ENCODE measurements at regions not wholly inside any gene's neighbourhood (a gene's known extent, or its start where the extent isn't known, plus 50 kb on each side); places are given as distances from the start of the nearest gene placed in this dataset.
A peak's percentile ranks its signal among the peaks of the same experiment; 100 is the strongest.

GRCh38 chr9:21672761-21673160 is 129.7 kb upstream of the MTAP start:
- DNase-seq: no peak

GRCh38 chr9:21674894-21675293 is 127.5 kb upstream of the MTAP start:
- DNase-seq: no peak

DNA sequence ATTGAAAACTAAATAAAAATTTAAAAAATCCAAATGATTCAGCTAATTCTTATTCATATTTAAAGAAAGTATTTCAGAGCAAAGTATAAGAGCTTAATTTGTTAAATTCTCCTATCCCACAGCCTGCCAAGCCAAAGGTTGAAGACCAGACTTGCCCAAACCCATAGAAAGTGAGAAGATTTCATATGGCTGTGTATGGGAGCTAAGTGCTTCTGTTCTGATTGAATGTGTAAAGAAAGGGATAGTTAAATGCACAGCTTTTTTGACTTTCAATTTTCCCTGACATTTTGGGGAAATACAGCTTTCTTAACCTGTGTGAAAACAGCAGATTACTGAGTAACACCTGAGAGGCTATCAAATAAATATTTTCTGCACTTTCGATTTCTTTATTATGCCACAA is 125.0 kb upstream of the MTAP start:
- no peak for DNase-seq

DNA sequence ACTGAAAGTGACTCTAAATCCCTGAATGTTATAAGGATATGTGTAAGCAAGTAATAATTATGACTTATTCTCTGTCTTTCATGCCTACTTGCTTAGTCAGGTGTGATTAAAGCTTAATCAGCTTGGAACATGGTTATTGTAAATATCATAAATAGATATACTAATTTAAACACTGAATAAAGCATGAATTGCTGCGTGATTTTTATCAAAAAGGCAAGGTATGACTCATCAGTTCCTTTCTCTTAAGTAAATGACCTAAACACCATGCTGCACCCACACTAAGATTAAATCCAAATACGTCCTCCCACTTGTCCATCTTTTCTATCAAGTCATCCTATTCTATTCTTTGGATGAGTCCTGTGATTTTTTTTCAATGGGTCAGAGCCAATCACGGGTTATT is 124.6 kb upstream of the MTAP start:
- no peak for DNase-seq

GRCh38 chr9:21679432-21679831 is 123.0 kb upstream of the MTAP start:
- DNase-seq: no peak

GRCh38 chr9:21680590-21680989 is 121.8 kb upstream of the MTAP start:
- no peak for DNase-seq

GRCh38 chr9:21681641-21682040 is 120.8 kb upstream of the MTAP start:
- no peak for DNase-seq

- DNase-seq: no peak
Measured at GRCh38 chr9:21682381-21682780, 120.1 kb upstream of the MTAP start.

GRCh38 chr9:21682981-21683380 is 119.5 kb upstream of the MTAP start:
- DNase-seq: no peak

DNA sequence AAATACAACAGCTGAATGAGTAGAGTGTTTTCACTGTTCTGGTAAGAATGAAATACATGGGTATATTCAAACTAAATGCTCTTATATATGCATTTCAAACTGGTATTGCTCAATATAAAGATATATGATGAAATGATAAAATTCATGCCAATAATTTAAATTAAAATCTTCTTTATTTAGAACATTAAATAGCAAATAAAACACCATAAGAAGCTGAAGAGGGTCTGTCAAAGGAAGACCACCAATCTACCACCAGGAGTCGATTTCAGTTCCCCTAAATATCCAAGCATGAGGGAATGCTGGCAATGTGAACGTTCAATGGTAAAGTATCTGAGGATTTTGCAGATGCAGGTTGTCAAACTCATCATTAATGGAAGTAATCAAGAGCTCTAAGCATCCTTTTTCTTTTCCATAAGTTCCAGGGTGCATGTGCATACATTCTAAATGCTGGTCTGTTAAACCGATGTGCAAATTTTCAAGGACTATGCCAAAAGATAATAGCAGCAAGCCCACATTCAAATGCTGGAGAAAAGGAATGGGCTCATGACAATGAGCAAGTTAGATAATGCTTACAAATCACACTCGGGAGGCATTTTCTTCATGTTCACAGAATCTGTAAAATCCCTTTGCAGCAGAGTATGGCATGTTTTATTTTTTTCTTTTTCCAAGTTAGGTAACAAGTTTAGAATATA is 118.8 kb upstream of the MTAP start:
- DNase-seq: no peak

GRCh38 chr9:21684231-21684630 is 118.2 kb upstream of the MTAP start:
- no peak for DNase-seq

- peak; percentile 53 for DNase-seq
Measured at GRCh38 chr9:21684831-21685362, 117.5 kb upstream of the MTAP start.

DNA sequence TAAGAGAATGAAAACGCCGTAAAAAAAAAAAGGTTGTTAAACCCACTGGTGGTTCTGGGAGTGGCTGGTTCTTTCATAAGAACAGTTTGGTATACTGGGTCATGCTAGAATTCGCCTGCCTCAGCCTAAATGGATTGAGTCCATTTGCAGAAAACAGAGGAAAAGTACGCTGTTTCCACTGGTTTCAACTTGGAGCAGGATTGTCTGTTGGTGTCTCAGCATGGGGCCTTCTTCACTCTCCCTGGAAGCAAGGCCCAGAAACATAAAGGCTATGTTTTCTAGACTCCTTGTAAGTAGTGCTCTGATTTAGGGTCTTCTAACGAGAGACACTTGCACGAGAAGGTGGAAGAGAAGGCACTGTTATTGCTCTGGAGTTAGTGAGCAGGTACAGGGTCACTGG is 116.9 kb upstream of the MTAP start:
- DNase-seq: no peak

DNA sequence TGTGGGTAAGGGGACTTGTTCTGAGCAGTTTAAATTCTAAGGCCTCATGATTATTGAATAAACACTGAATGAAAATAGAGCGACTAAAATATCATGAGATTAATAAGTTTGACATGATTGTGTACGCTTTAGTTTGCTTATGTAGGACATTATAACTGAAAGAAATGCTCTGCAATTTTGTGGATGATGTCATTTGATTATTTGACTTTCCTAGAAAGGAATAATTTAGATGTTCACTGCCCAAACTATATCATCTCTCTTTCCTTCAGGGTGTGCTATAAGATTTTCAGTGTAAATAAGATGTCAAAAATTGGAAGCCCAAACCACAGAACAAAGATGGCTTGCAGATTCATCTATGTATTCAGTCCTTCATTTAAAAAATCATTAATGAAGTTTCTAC is 115.7 kb upstream of the MTAP start:
- no peak for DNase-seq

DNA sequence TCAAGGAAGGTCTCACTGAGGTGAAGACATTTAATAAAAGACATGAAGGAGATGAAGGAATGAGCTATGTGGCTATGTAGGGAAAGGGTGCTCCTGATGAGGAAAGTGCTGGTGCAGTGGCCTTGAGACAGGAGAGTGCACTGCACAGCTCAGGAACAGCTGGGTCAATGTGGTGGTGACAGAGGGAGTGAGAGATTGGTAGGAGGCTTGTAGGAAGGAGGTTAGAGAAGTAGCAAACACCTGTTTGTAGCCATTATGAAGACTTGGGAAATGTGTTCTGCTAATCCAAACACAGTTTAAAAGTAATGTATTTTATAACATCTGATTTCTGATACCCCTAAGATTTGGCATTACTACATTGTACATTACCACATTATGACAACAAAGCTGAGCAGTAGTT is 115.1 kb upstream of the MTAP start:
- DNase-seq: no peak

DNA sequence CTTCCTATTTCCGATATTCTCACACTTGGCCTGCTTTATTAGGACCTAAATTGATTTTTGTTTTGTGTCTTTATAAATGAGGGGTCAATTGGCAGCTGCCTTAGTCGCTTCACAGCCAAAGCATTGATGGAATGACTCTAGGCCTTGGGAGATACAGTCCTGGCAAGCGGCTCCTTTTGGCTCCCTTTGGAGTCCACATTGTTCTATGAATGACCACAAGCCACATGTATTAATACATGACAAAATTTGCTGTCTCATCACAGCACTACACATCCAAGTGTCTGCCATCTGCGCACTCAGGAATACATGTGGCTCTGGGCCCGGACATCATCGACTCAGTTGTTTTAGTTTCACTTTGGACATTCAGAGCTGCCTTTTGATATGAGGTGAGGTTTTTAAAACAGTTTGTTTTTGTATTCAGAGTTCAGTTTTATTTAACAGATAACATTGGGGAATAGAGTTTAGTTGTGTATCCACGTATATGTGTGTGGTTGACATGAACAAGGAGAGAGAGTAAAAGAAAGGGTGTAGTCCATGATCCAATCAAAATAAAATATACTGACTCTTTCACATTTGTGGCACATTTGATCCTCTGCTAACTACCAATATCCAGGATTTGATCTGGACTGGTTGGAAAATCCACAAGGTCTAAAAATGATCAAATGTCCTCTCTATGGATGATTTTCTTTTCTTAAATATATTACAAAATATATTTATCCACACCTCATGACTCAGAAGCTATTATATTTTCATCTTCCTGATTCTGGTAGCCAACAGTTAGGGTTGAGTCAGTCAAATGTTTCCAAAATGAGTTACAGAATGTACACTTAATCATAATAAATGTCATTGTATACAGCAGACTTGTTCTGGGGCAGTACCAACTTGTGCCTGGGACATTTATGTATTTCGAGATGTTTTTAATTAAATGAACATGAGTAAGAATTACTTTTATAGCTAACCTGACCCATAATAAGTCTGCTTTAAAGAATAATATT is 114.0 kb upstream of the MTAP start:
- DNase-seq: no peak

- DNase-seq: no peak
Measured at GRCh38 chr9:21689854-21690253, 112.6 kb upstream of the MTAP start.

DNA sequence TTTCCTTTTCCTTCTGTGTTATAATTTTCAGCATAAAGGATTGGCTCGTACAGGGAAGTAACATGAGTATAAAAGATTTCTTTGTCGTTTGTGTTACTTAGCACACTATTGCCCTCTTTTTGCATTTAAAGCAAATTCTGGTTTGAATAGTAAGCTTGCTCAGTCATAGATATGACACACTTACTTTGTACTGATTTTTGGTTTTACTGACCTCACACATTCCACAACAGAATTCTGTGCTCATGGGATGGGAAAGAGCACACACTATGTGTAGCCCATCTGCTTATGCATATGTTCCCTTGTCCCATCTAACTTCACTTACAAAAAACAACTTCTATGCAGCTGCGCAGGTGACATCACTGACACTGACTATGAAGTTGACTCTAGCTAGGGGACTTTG is 111.9 kb upstream of the MTAP start:
- no peak for DNase-seq

DNA sequence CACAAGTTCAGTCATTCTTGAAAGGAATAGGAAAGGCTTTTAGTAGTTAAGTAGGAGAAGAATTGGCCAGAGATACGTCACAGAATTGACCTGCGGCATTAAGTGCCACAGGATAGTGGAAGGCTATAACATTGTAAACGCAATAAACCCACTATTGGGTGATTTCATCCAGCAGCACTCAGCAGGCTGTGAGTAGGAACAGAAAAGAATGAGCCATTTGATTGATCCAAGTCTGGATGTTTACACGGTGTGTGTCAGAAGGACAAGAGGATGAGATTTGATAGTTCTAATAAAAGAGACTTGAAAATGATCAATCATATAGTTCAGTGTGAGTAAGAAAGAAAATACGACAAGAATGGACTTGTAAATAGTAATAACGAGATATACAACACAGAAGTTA is 110.0 kb upstream of the MTAP start:
- DNase-seq: no peak

DNA sequence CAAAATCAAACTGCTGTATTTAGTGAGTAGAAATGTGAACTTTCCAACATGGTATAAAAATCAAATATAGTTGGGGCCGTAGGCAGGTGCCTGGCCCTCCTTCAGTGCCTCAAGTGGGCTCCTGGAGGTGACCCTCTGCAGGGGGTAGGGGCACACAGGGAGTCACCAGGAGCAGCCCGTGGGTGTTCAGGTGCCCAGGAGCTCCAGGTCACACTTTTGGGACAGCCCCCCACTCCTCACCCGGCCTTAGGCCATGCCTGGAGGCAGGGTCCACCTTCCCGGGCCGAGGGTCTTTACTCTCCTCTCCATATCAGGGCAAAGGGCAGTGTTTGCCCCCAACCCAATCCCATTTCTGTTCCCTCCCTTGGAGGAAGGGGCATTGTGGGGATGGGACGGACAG is 108.0 kb upstream of the MTAP start:
- DNase-seq: no peak

DNA sequence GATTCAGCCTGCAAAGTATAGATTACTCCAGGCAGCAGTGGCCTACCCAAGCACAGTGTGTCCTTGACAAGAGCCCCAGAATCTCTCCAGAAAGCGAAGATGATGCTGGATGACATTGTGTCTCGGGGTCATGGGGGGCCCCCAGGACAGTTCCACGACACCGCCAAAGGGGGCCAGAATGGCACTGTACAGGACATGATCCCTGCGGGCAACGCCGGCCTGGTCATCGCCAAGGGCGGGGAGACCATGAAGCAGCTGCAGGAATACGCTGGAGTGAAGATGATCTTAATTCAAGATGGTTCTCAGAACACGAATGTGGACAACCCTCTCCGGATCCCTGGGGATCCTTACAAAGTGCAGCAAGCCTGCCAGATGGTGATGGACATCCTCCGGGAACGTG is 107.0 kb upstream of the MTAP start:
- DNase-seq: no peak

DNA sequence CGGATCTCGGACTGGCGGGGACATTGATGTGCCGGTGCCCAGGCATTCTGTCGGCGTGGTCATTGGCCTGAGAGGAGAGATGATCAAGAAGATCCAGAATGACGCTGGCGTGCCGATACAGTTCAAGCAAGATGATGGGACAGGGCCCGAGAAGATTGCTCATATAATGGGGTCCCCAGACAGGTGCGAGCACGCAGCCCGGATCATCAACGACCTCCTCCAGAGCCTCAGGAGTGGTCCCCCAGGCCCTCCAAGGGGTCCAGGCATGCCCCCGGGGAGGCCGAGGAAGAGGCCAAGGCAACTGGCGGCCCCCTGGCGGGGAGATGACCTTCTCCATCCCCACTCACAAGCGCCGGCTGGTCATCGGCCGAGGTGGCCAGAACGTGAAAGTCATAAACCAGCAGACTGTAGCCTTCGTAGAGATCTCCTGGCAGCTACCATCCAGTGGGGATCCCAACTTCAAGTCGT is 106.5 kb upstream of the MTAP start:
- no peak for DNase-seq

- no peak for DNase-seq
Measured at GRCh38 chr9:21696411-21696871, 106.0 kb upstream of the MTAP start.

DNA sequence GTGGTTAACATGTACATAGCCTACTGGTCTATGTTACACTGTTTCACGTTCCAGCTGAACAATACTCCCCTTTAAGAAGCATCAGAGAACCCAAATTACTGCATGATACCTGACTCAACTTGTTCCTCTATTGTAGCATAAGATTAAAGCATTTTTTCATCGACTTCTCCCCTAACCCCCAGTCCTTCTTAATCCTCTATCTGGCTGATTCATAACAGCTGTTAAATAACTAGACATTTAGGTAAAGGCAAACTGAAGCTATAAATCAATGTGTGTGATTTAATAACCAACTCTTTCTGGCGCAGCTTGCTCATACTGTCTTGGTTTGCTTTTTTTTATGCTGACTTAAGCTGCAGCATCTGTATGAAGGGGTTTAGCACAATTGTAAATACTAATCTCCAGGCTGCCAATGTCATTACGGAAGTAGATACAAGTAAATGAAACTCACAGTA is 94.2 kb upstream of the MTAP start:
- DNase-seq: no peak
